SK-N-SH (cell line): ENCODE measurements at regions not wholly inside any gene's neighbourhood (a gene's known extent, or its start where the extent isn't known, plus 50 kb on each side); places are given as distances from the start of the nearest gene placed in this dataset.

Experiments
- CTCF ChIA-PET: fragments of 300-600, 350-600 bp; formaldehyde crosslinking; extraction: SDS; loops from one replicate; lab custom pipeline; 2021; lab: Yijun Ruan, JAX
- POLR2A ChIA-PET: fragments of 350-600 bp; sonication (Branson Sonifier 250); formaldehyde crosslinking; extraction: SDS; loops from one replicate; lab custom pipeline; 2020; ENCODE audit warnings: antibody characterized with exemption, inconsistent platforms; lab: Yijun Ruan, JAX
- DNase-seq: peaks from one replicate; pipeline ENCODE4 v3.0.0; 2012
- H2AFZ ChIP-seq: fragments of 200-600 bp; sonication (generic); 2 replicates; pipeline ENCODE4 v1.8.1; 2016; ENCODE audit warnings: antibody characterized with exemption, mild to moderate bottlenecking, low read depth
- H3F3A ChIP-seq: fragments of 200-600 bp; sonication (generic); replicated peaks from 2 replicates; pipeline ENCODE3; 2016; ENCODE audit warnings: antibody characterized with exemption, mild to moderate bottlenecking; ENCODE audit not compliant: insufficient read depth
- H3K27ac ChIP-seq, 2 experiments: fragments of 200-500 bp in 1 of 2; fragments of 200-600 bp in 1 of 2; sonication (Bioruptor generic) in 1 of 2; sonication (generic), shearing (Covaris generic) in 1 of 2; 2 replicates each; pipeline versions ENCODE4 v1.5.1 to v1.6.1; 2014 to 2016; ENCODE audit warnings: low read depth in 2 of 2, inconsistent platforms in 1 of 2, low read length in 1 of 2, mild to moderate bottlenecking in 1 of 2, mixed read lengths in 1 of 2
- H3K27me3 ChIP-seq: fragments of 200-600 bp; sonication (generic), shearing (Covaris generic); 2 replicates; pipeline ENCODE4 v1.6.1; 2016; ENCODE audit warnings: mixed run types; ENCODE audit not compliant: insufficient read depth
- H3K36me3 ChIP-seq, 2 experiments: fragments of 200-500 bp in 1 of 2; fragments of 200-600 bp in 1 of 2; sonication (Bioruptor generic) in 1 of 2; sonication (generic) in 1 of 2; replicated peaks in 1 of 2; 2 replicates each; pipeline versions ENCODE3 to v1.5.1; 2014 to 2016; ENCODE audit warnings: low read length in 1 of 2, mild to moderate bottlenecking in 1 of 2; ENCODE audit not compliant: insufficient read depth in 2 of 2, control insufficient read depth in 1 of 2
- H3K4me1 ChIP-seq, 2 experiments: fragments of 200-500 bp in 1 of 2; fragments of 200-600 bp in 1 of 2; sonication (Bioruptor generic) in 1 of 2; sonication (generic), shearing (Covaris generic) in 1 of 2; 2 replicates each; pipeline versions ENCODE4 v1.5.1 to v1.6.1; 2014 to 2016; ENCODE audit warnings: low read depth in 1 of 2, low read length in 1 of 2, mixed run types in 1 of 2; ENCODE audit not compliant: insufficient read depth in 2 of 2, control insufficient read depth in 1 of 2
- H3K4me2 ChIP-seq: fragments of 200-600 bp; sonication (generic), shearing (Covaris generic); 2 replicates; pipeline ENCODE4 v1.6.1; 2017; ENCODE audit warnings: mixed run types
- H3K4me3 ChIP-seq, 2 experiments: fragments of 200-500 bp in 1 of 2; fragments of 200-600 bp in 1 of 2; sonication (Bioruptor generic) in 1 of 2; sonication (generic), shearing (Covaris generic) in 1 of 2; 2 replicates each; pipeline versions ENCODE4 v1.5.1 to v1.8.1; 2014 to 2016; ENCODE audit warnings: low read depth in 2 of 2, inconsistent platforms in 1 of 2, low read length in 1 of 2, mild to moderate bottlenecking in 1 of 2, mixed read lengths in 1 of 2, moderate library complexity in 1 of 2
- H3K79me2 ChIP-seq: fragments of 200-600 bp; sonication (generic); 2 replicates; pipeline ENCODE4 v1.8.1; 2017; ENCODE audit warnings: mild to moderate bottlenecking; ENCODE audit not compliant: insufficient read depth
- H3K9ac ChIP-seq: fragments of 200-600 bp; sonication (generic); 2 replicates; pipeline ENCODE4 v1.6.1; 2017; ENCODE audit warnings: mixed run types
- H3K9me2 ChIP-seq: fragments of 200-600 bp; sonication (generic); 2 replicates; pipeline ENCODE4 v1.6.1; 2017; ENCODE audit warnings: mixed run types
- H3K9me3 ChIP-seq: fragments of 200-600 bp; sonication (generic); 2 replicates; pipeline ENCODE4 v1.6.1; 2017; ENCODE audit warnings: mixed run types, mild to moderate bottlenecking, moderate library complexity
- H4K20me1 ChIP-seq: fragments of 200-600 bp; sonication (generic); 2 replicates; pipeline ENCODE4 v1.6.1; 2017; ENCODE audit warnings: mild to moderate bottlenecking, mixed run types; ENCODE audit not compliant: insufficient read depth
- ELF1 ChIP-seq: IDR thresholded peaks from 2 replicates; pipeline ENCODE4 v1.4.0; 2012
- FOXJ3 ChIP-seq: sonication (generic); formaldehyde crosslinking; IDR thresholded peaks from 2 replicates; pipeline ENCODE4 v1.5.1; 2020; ENCODE audit warnings: mild to moderate bottlenecking, missing genetic modification reagents
- FOXM1 ChIP-seq: IDR thresholded peaks from 2 replicates; pipeline ENCODE4 v1.4.0; 2012; ENCODE audit warnings: low read depth, mild to moderate bottlenecking
- GABPA ChIP-seq: IDR thresholded peaks from 2 replicates; pipeline ENCODE4 v1.4.0; 2012; ENCODE audit warnings: low read depth, mild to moderate bottlenecking
- JUND ChIP-seq: IDR thresholded peaks from 2 replicates; pipeline ENCODE4 v1.4.0; 2012
- MEF2A ChIP-seq: IDR thresholded peaks from 2 replicates; pipeline ENCODE4 v1.4.0; 2012; ENCODE audit warnings: low read depth, borderline replicate concordance
- RAD21 ChIP-seq: IDR thresholded peaks from 2 replicates; pipeline ENCODE4 v1.6.1; 2012; ENCODE audit warnings: mild to moderate bottlenecking, low read length
- RXRA ChIP-seq: IDR thresholded peaks from 2 replicates; pipeline ENCODE4 v1.4.0; 2012; ENCODE audit warnings: low read depth, mild to moderate bottlenecking, borderline replicate concordance
- SMC3 ChIP-seq: IDR thresholded peaks from 2 replicates; pipeline ENCODE4 v1.6.1; 2012; ENCODE audit warnings: low read depth, low read length, improper control_type of control experiment
- TAF1 ChIP-seq: IDR thresholded peaks from 2 replicates; pipeline ENCODE4 v1.6.1; 2012; ENCODE audit warnings: low read depth, mild to moderate bottlenecking, low read length, moderate library complexity, borderline replicate concordance
- TCF12 ChIP-seq: IDR thresholded peaks from 2 replicates; pipeline ENCODE4 v1.4.0; 2012
- TEAD4 ChIP-seq: IDR thresholded peaks from 2 replicates; pipeline ENCODE4 v1.4.0; 2012; ENCODE audit warnings: mild to moderate bottlenecking, borderline replicate concordance; ENCODE audit not compliant: insufficient read depth
- WGBS: methylation state at CpG from one replicate; pipeline ENCODE4 v1.1.6; 2017; ENCODE audit warnings: low lambda C conversion rate; 5-methylcytosine and 5-hydroxymethylcytosine counted together
- TF ChIP-seq, protein P1 (sequence below): IDR thresholded peaks from 2 replicates; pipeline ENCODE4; 2012

- H3K9me3 ChIP-seq, result no peaks in the 10 kb centered on the region
- H3K27me3 ChIP-seq, result no peaks in the 10 kb centered on the region
- WGBS, result 43% methylated on average over 4 of the region's 4 CpGs
- no peaks in the 10 kb centered on the region for H3K36me3 ChIP-seq
- no peak overlapping the region for H3K4me3 ChIP-seq
- no peak overlapping the region for H2AFZ ChIP-seq
- no peak for DNase-seq
- POLR2A ChIA-PET, result no interaction called here
- no peak overlapping the region for H3K27ac ChIP-seq
- no peak for TF ChIP-seq TEAD4
- TF ChIP-seq FOXM1, result no peak
- no peak for TF ChIP-seq SMC3
- no peak for TF ChIP-seq FOXJ3 (CRISPR knock-in tag)
- TF ChIP-seq JUND, result no peak
- TF ChIP-seq TCF12, result no peak
- TF ChIP-seq, protein P1, sequence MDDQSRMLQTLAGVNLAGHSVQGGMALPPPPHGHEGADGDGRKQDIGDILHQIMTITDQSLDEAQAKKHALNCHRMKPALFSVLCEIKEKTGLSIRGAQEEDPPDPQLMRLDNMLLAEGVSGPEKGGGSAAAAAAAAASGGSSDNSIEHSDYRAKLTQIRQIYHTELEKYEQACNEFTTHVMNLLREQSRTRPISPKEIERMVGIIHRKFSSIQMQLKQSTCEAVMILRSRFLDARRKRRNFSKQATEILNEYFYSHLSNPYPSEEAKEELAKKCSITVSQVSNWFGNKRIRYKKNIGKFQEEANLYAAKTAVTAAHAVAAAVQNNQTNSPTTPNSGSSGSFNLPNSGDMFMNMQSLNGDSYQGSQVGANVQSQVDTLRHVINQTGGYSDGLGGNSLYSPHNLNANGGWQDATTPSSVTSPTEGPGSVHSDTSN, result no peak
- TF ChIP-seq RXRA, result no peak
- TF ChIP-seq GABPA, result no peak
- no peak for TF ChIP-seq MEF2A
- TF ChIP-seq, all 33 proteins: peak for 0
- CTCF ChIA-PET, result no interaction called here
- H3K4me1 ChIP-seq, result no peaks in the 10 kb centered on the region
- no peak overlapping the region for H3K4me2 ChIP-seq
- no peaks in the 10 kb centered on the region for H3F3A ChIP-seq
- H3K79me2 ChIP-seq, result no peaks in the 10 kb centered on the region
- H3K9me2 ChIP-seq, result no peaks in the 10 kb centered on the region
- H3K9ac ChIP-seq, result no peak overlapping the region
- H4K20me1 ChIP-seq, result no peaks in the 10 kb centered on the region
Observed at GRCh38 chr15:29472901-29473445, 203.4 kb upstream of the NSMCE3 start.

- POLR2A ChIA-PET, result no interaction called here
- CTCF ChIA-PET, result no interaction called here
- Histone ChIP-seq H3K27ac (no peak overlapping the region), H2AFZ (no peak overlapping the region), H3K4me2 (no peak overlapping the region), H3K4me1 (no peaks in the 10 kb centered on the region), H3K9me3 (no peaks in the 10 kb centered on the region), H3K9ac (no peak overlapping the region), H3K4me3 (no peak overlapping the region), H3K79me2 (no peaks in the 10 kb centered on the region), H3F3A (no peaks in the 10 kb centered on the region), H3K9me2 (no peaks in the 10 kb centered on the region), H3K27me3 (no peaks in the 10 kb centered on the region), H3K36me3 (no peaks in the 10 kb centered on the region), H4K20me1 (no peaks in the 10 kb centered on the region)
- 56% methylated on average over 4 of the region's 4 CpGs for whole genome bisulfite sequencing
- DNase-seq, result no peak
- TF ChIP-seq TCF12, result no peak
- TF ChIP-seq TAF1, result no peak
- no peak for TF ChIP-seq SMC3
- no peak for TF ChIP-seq RAD21
- TF ChIP-seq RXRA, result no peak
Observed at GRCh38 chr15:29471757-29472156, 202.1 kb upstream of the NSMCE3 start.

- Histone ChIP-seq H3K27me3 (no peaks in the 10 kb centered on the region), H3K27ac (no peak overlapping the region), H3K79me2 (no peaks in the 10 kb centered on the region), H3K9me2 (no peaks in the 10 kb centered on the region), H3K9me3 (no peaks in the 10 kb centered on the region), H3K36me3 (no peaks in the 10 kb centered on the region), H3K4me1 (no peaks in the 10 kb centered on the region), H4K20me1 (no peaks in the 10 kb centered on the region), H2AFZ (no peak overlapping the region), H3K4me3 (no peak overlapping the region), H3K4me2 (no peak overlapping the region), H3K9ac (no peak overlapping the region), H3F3A (no peaks in the 10 kb centered on the region)
- ChIA-PET CTCF (no interaction called here), POLR2A (no interaction called here)
- no peak for TF ChIP-seq ELF1
- DNase-seq, result no peak
- 67% methylated on average over 13 of the region's 13 CpGs for WGBS
Observed at GRCh38 chr15:29471306-29471705, 201.7 kb upstream of the NSMCE3 start.
